ENCODE measurements at regions not wholly inside any gene's neighbourhood (a gene's known extent, or its start where the extent isn't known, plus 50 kb on each side); places are given as distances from the start of the nearest gene placed in this dataset.

- TF ChIP-seq CTCF (IDR thresholded peaks at IDR 0.05) (peak; percentile 19), EZH2 (IDR thresholded peaks at IDR 0.05) (no peak)
These were observed 50.0 kb upstream of the KCNMA1 start for GRCh38 chr10:77687621-77688020.

Data from neural progenitor cell (in vitro differentiated cells).